NCI-H82 treated with DMSO at 0.1 percent for 48 hours (cell line): ENCODE measurements at regions not wholly inside any gene's neighbourhood (a gene's known extent, or its start where the extent isn't known, plus 50 kb on each side); places are given as distances from the start of the nearest gene placed in this dataset.

Source experiments
- DNase-seq: peaks from one replicate; lab custom pipeline; 2025; ENCODE audit not compliant: unreplicated experiment; lab: John Stamatoyannopoulos, UW

GRCh38 chr6:54057058-54057457, 54.2 kb upstream of the MLIP start:
- no peak for DNase-seq

DNA sequence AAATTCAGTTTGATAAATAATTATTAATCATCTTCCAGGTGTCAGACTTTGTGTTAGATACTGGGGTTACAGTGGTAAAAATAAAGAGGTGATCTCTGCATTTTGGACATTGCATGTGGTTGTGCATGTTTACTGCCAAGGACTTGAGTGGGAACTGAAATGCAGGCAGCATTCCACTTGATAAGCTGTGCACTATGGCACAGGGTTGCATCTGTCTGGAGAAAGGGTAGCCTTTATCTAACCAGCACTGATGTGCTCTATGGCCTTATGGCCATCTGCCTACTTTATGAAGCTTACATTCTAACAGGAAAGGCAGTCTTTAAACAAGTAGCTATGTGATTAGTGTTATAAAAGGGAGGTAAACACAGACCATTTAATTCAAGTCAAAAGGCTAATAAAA, 53.0 kb upstream of the MLIP start:
- DNase-seq, result no peak

DNA sequence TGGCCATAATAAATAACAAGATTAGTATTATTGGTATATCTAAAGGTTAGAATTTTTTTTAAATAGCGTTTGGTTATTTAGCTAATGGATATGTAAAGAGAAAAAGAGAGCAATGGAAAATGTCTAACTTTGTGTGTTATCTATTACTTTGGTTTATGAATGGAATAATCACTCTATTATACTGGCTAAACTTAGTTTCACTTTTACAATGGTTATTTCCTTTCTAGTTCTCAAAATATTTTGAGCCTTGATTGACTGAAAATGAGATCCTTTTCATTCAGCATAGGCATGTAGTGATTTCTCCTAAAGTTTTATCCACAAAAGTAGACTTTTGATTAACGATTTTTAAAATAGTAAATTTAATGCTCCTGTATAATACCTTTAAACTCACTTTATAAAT, 51.6 kb upstream of the MLIP start:
- no peak for DNase-seq

DNA sequence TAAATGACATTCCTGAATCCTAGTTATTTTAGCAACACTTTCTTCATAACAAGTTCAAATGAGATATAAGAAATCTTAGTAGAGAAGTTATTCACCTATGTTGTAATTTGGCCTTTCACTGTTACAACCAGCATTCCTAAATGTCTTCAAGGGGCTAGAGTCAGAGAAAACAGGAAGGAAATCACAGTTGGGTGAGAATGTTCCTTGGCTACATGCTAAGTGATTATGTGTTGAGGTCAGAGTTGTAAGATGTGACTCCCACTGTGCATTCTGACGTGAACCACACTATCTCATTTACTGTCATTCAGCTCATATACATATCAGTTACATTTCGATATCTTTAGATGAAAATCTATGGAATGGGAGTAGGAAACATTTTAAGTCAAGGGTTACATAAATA, 51.0 kb upstream of the MLIP start:
- no peak for DNase-seq
